Endodermal cell (in vitro differentiated cells): ENCODE measurements at regions not wholly inside any gene's neighbourhood (a gene's known extent, or its start where the extent isn't known, plus 50 kb on each side); places are given as distances from the start of the nearest gene placed in this dataset.

ENCODE experiments used
- DNase-seq: peaks from one replicate; pipeline ENCODE4 v3.0.0-alpha.2; 2017
- H3K27ac ChIP-seq: 2 replicates; pipeline ENCODE4 v1.5.1; 2013; ENCODE audit warnings: mild to moderate bottlenecking, low read depth, low read length, moderate library complexity
- H3K27me3 ChIP-seq: 2 replicates; pipeline ENCODE4 v1.6.1; 2013; ENCODE audit warnings: mild to moderate bottlenecking, low read length, moderate library complexity; ENCODE audit not compliant: insufficient read depth, control insufficient read depth, poor library complexity, severe bottlenecking
- H3K36me3 ChIP-seq: 2 replicates; pipeline ENCODE4 v1.7.0; 2013; ENCODE audit warnings: mild to moderate bottlenecking, low read length, moderate library complexity; ENCODE audit not compliant: control insufficient read depth, insufficient read depth
- H3K4me1 ChIP-seq: one replicate; pipeline ENCODE4 v1.7.0; 2013; ENCODE audit warnings: low read length; ENCODE audit not compliant: control insufficient read depth, insufficient read depth
- H3K4me3 ChIP-seq: 2 replicates; pipeline ENCODE4 v1.5.1; 2013; ENCODE audit warnings: mild to moderate bottlenecking, low read length, moderate library complexity
- H3K9ac ChIP-seq: 2 replicates; pipeline ENCODE4 v1.6.1; 2013; ENCODE audit warnings: mild to moderate bottlenecking, low read length, moderate library complexity; ENCODE audit not compliant: poor library complexity, severe bottlenecking; ENCODE audit errors: extremely low read depth
- H3K9me3 ChIP-seq: 2 replicates; pipeline ENCODE4 v1.6.1; 2013; ENCODE audit warnings: mild to moderate bottlenecking, low read length, moderate library complexity; ENCODE audit not compliant: control insufficient read depth
- H3K27ac Mint-ChIP-seq: 2 replicates; pipeline ENCODE4 v1.8.0; 2020; ENCODE audit warnings: mixed read lengths
- H3K27me3 Mint-ChIP-seq: 2 replicates; pipeline ENCODE4 v1.8.0; 2021; ENCODE audit warnings: mild to moderate bottlenecking, mixed read lengths; ENCODE audit not compliant: insufficient read depth
- H3K36me3 Mint-ChIP-seq: 2 replicates; pipeline ENCODE4 v1.8.0; 2020; ENCODE audit warnings: low read depth, mixed read lengths
- H3K4me1 Mint-ChIP-seq: 2 replicates; pipeline ENCODE4 v1.8.0; 2020; ENCODE audit warnings: mixed read lengths
- H3K4me3 Mint-ChIP-seq: 2 replicates; pipeline ENCODE4 v1.8.0; 2020; ENCODE audit warnings: mild to moderate bottlenecking, moderate library complexity, mixed read lengths
- H3K9me3 Mint-ChIP-seq: 2 replicates; pipeline ENCODE4 v1.8.0; 2020; ENCODE audit warnings: mild to moderate bottlenecking, mixed read lengths
- WGBS, 2 experiments: methylation state at CpG; one replicate each; pipeline versions ENCODE4 v1.1.5 to v1.1.7; 2013; ENCODE audit warnings: missing lambda C conversion rate in 2 of 2, mixed read lengths in 1 of 2; ENCODE audit not compliant: insufficient coverage in 1 of 2, insufficient read length in 1 of 2; 5-methylcytosine and 5-hydroxymethylcytosine counted together
- TF ChIP-seq, protein P1 (sequence below): fragments of 200-600 bp; sonication (generic); conservative IDR thresholded peaks from 2 replicates; pipeline ENCODE4 v1.5.0; 2021; ENCODE audit warnings: antibody characterized with exemption, mild to moderate bottlenecking

DNA sequence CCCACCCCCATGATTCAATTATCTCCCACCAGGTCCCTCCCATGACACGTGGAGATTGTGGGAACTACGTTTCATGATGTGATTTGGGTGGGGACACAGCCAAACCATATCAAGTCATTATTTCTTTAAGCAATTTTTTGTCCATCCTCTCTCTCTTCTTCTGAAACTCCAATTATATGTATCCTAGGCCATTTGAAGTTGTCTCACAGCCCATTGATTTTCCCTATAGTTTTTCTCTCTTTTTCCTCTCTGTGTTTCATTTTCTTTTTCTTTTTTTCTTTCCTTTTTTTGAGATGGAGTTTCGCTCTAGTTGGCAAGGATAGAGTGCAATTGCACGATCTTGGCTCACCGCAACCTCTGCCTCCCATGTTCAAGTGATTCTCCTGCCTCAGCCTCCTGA lies 101.9 kb upstream of the CXCL14 start:
- Histone ChIP-seq H3K4me3 (no peak overlapping the region), H3K27ac (no peak overlapping the region), H3K36me3 (no peaks in the 10 kb centered on the region), H3K4me1 (no peaks in the 10 kb centered on the region), H3K9me3 (peaks cover 11% of the 10 kb centered on the region), H3K9ac (no peak overlapping the region), H3K27me3 (no peaks in the 10 kb centered on the region)
- WGBS, 2 experiments: 88 to 94% methylated on average over 5 of the region's 5 CpGs
- Mint-ChIP-seq H3K4me1 (no peaks in the 10 kb centered on the region), H3K9me3 (peaks cover 14% of the 10 kb centered on the region), H3K36me3 (no peaks in the 10 kb centered on the region), H3K27me3 (peaks cover 20% of the 10 kb centered on the region), H3K4me3 (no peak overlapping the region), H3K27ac (no peak overlapping the region)
- TF ChIP-seq, protein P1, sequence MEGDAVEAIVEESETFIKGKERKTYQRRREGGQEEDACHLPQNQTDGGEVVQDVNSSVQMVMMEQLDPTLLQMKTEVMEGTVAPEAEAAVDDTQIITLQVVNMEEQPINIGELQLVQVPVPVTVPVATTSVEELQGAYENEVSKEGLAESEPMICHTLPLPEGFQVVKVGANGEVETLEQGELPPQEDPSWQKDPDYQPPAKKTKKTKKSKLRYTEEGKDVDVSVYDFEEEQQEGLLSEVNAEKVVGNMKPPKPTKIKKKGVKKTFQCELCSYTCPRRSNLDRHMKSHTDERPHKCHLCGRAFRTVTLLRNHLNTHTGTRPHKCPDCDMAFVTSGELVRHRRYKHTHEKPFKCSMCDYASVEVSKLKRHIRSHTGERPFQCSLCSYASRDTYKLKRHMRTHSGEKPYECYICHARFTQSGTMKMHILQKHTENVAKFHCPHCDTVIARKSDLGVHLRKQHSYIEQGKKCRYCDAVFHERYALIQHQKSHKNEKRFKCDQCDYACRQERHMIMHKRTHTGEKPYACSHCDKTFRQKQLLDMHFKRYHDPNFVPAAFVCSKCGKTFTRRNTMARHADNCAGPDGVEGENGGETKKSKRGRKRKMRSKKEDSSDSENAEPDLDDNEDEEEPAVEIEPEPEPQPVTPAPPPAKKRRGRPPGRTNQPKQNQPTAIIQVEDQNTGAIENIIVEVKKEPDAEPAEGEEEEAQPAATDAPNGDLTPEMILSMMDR: no peak
- DNase-seq: no peak

DNA sequence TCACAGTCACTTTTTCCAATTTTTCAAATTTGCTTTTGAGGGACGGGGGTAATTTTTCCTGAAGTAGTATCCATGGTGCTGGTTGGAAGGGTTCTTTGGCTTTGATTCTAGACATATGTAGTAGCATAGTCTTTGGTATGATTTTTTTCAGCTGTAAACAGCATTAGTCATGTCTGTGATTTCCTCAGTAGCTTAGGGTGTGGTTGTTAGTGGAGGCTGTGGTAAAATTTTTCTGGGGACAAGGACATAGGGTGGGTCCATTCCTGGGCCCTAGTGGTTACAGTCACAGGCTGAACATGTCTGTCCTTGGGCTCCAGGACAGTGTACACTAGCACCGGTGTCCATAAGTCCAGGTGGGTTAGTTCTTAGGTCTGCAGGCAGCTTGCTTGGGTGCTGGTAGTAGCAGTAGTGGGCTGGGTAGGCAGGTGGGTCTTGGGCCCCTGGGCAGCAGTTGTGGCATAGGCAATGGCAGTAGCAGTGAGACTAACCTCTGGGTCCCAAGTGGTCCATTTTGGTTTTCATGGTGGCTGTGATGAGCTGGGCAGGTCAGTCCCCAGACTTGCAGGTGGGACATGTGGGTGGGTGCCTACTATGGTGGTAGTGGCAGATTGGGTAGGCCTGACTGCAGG lies 100.0 kb upstream of the CXCL14 start:
- Mint-ChIP-seq H3K9me3 (peaks cover 14% of the 10 kb centered on the region), H3K4me1 (no peaks in the 10 kb centered on the region), H3K36me3 (no peaks in the 10 kb centered on the region), H3K27ac (no peak overlapping the region), H3K27me3 (peaks cover 30% of the 10 kb centered on the region), H3K4me3 (no peak overlapping the region)
- WGBS, 2 experiments: 87 to 100% methylated on average over 1 to 2 of the region's 2 CpGs
- Histone ChIP-seq H3K36me3 (no peaks in the 10 kb centered on the region), H3K9ac (no peak overlapping the region), H3K27ac (no peak overlapping the region), H3K9me3 (peaks cover 11% of the 10 kb centered on the region), H3K4me1 (no peaks in the 10 kb centered on the region), H3K4me3 (no peak overlapping the region), H3K27me3 (no peaks in the 10 kb centered on the region)
- DNase-seq: no peak
- TF ChIP-seq, protein P1: no peak

DNA sequence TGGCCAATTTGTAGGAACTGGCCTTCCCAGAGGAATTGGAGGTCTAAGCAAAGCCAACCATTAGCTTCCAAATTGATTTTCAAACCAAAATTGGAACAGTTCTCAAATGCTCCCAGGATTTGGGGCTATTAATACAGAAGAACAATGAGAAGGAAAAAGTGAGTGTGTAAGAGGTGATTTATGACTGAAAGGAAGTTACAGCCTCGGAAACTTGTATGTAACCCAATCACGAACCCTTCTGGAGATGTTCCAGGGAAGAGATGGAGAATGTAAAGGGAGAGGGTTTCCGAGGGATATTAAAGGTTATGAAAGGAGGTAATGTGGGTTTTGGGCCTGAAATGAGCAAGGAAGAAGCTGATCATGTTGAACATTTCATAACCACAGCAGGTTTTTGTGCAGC lies 93.2 kb upstream of the CXCL14 start:
- Histone ChIP-seq H3K9me3 (no peaks in the 10 kb centered on the region), H3K4me1 (no peaks in the 10 kb centered on the region), H3K27me3 (no peaks in the 10 kb centered on the region), H3K9ac (no peak overlapping the region), H3K36me3 (no peaks in the 10 kb centered on the region), H3K4me3 (no peak overlapping the region), H3K27ac (no peak overlapping the region)
- Mint-ChIP-seq H3K36me3 (no peaks in the 10 kb centered on the region), H3K4me1 (no peaks in the 10 kb centered on the region), H3K27ac (no peak overlapping the region), H3K9me3 (no peaks in the 10 kb centered on the region), H3K27me3 (peaks cover 23% of the 10 kb centered on the region), H3K4me3 (no peak overlapping the region)
- no peak for DNase-seq
- TF ChIP-seq, protein P1: no peak
- 94 to 97% methylated on average over 3 of the region's 3 CpGs for WGBS, 2 experiments
